Activated T-cell treated with anti-CD3 and anti-CD28 coated beads for 48 hours (primary cell): ENCODE measurements at regions not wholly inside any gene's neighbourhood (a gene's known extent, or its start where the extent isn't known, plus 50 kb on each side); places are given as distances from the start of the nearest gene placed in this dataset.

Experiments
- DNase-seq: peaks from one replicate; pipeline ENCODE4 v3.0.0-alpha.2; 2020; ENCODE audit warnings: low read depth

- DNase-seq: no peak
Observed at GRCh38 chr1:55374216-55374615, 159.1 kb upstream of the USP24 start.

GRCh38 chr1:55369474-55369873 is 154.3 kb upstream of the USP24 start:
- DNase-seq: no peak

GRCh38 chr1:55368698-55369097 is 153.5 kb upstream of the USP24 start:
- no peak for DNase-seq

- DNase-seq: no peak
Observed at GRCh38 chr1:55367273-55367672, 152.1 kb upstream of the USP24 start.

GRCh38 chr1:55364216-55364615 is 149.1 kb upstream of the USP24 start:
- DNase-seq: no peak

GRCh38 chr1:55363268-55363667 is 148.1 kb upstream of the USP24 start:
- no peak for DNase-seq

- no peak for DNase-seq
Observed at GRCh38 chr1:55362558-55362957, 147.4 kb upstream of the USP24 start.

GRCh38 chr1:55359611-55360010 is 144.4 kb upstream of the USP24 start:
- no peak for DNase-seq

GRCh38 chr1:55358581-55358980 is 143.4 kb upstream of the USP24 start:
- no peak for DNase-seq

- DNase-seq: no peak
Observed at GRCh38 chr1:55355549-55355948, 140.4 kb upstream of the USP24 start.

- no peak for DNase-seq
Observed at GRCh38 chr1:55353707-55354620, 138.8 kb upstream of the USP24 start.

GRCh38 chr1:55352811-55353180 is 137.6 kb upstream of the USP24 start:
- DNase-seq: no peak

GRCh38 chr1:55352080-55352810 is 137.1 kb upstream of the USP24 start:
- no peak for DNase-seq

GRCh38 chr1:55348356-55348755 is 133.2 kb upstream of the USP24 start:
- DNase-seq: no peak

GRCh38 chr1:55347866-55348265 is 132.7 kb upstream of the USP24 start:
- no peak for DNase-seq

- DNase-seq: no peak
Observed at GRCh38 chr1:55347041-55347440, 131.9 kb upstream of the USP24 start.

- no peak for DNase-seq
Observed at GRCh38 chr1:55346586-55346985, 131.4 kb upstream of the USP24 start.

- no peak for DNase-seq
Observed at GRCh38 chr1:55339681-55340080, 124.5 kb upstream of the USP24 start.

GRCh38 chr1:55338448-55338820 is 123.3 kb upstream of the USP24 start:
- peak; percentile 4 for DNase-seq

- no peak for DNase-seq
Observed at GRCh38 chr1:55337801-55338447, 122.8 kb upstream of the USP24 start.

GRCh38 chr1:55334797-55335196 is 119.6 kb upstream of the USP24 start:
- DNase-seq: no peak

GRCh38 chr1:55334160-55334559 is 119.0 kb upstream of the USP24 start:
- no peak for DNase-seq

- no peak for DNase-seq
Observed at GRCh38 chr1:55333461-55333860, 118.3 kb upstream of the USP24 start.
